ENCODE measurements at regions not wholly inside any gene's neighbourhood (a gene's known extent, or its start where the extent isn't known, plus 50 kb on each side); places are given as distances from the start of the nearest gene placed in this dataset.

DNA sequence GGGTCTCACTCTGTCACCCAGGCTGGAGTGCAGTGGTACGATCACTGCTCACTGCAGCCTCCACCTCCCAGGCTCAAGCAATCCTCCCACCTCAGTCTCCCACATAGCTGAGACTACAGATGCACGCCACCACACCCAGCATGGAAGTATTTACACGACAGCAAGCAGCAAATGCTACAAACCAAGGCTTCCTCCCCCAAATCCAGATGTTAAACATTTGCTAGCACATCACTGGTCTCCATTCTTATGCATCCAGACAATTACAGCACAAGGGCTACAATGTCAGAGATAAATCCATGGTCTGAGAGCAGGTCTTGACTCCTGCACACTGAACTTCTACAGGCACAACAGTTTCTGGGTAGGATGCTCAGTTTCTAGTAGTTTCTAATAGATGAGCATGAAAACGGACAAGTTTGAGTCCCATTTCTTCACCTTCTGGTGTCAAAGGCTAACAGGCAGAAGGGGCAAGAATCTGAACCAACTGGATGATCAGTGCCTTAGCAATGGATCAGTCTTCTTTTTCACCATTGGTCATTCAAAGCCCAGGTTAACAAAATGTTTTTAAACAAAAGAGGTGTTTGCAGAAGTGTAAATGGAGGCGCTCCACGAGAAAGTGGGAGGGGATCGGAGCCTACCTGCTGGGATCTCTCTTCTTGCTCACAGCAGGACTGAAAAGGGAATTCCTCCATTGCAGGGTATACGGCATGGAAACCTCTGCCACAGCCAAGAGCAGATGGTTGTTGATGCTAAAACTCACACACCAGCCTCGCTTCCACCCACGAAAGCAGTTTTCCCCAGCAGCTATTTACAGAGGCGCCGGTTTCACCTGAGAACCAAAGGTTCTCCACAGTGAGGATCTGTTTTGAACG lies 135.0 kb upstream of the ARL4C start:
- no peaks in the 10 kb centered on the region for H3F3A ChIP-seq (ENCODE audit: low read depth)
- H3K9ac ChIP-seq (ENCODE audit: low read depth, low read length, poor library complexity, severe bottlenecking), result no peak overlapping the region
- no peaks in the 10 kb centered on the region for H4K20me1 ChIP-seq (ENCODE audit: insufficient read depth, low read length, poor library complexity, severe bottlenecking)
- no peaks in the 10 kb centered on the region for H3K79me2 ChIP-seq (ENCODE audit: insufficient read depth, low read length)
- H3K4me3 ChIP-seq (ENCODE audit: low read length, poor library complexity, severe bottlenecking), result no peak overlapping the region
- H3K27me3 ChIP-seq (ENCODE audit: insufficient read depth, low read length, poor library complexity, severe bottlenecking), result no peaks in the 10 kb centered on the region
- no peaks in the 10 kb centered on the region for H3K36me3 ChIP-seq (ENCODE audit: insufficient read depth, low read length)
- H3K4me1 ChIP-seq (ENCODE audit: insufficient read depth, low read length, poor library complexity, severe bottlenecking), result no peaks in the 10 kb centered on the region
- no peaks in the 10 kb centered on the region for H3K9me3 ChIP-seq (ENCODE audit: insufficient read depth, low read depth, low read length)
- H3K9me2 ChIP-seq (replicated peaks; ENCODE audit: low read depth, low read length), result no peaks in the 10 kb centered on the region
- no peak overlapping the region for H3K4me2 ChIP-seq (ENCODE audit: low read depth, low read length, poor library complexity, severe bottlenecking)
- H2AFZ ChIP-seq (ENCODE audit: low read length), result no peak overlapping the region
- TF ChIP-seq, protein P1, sequence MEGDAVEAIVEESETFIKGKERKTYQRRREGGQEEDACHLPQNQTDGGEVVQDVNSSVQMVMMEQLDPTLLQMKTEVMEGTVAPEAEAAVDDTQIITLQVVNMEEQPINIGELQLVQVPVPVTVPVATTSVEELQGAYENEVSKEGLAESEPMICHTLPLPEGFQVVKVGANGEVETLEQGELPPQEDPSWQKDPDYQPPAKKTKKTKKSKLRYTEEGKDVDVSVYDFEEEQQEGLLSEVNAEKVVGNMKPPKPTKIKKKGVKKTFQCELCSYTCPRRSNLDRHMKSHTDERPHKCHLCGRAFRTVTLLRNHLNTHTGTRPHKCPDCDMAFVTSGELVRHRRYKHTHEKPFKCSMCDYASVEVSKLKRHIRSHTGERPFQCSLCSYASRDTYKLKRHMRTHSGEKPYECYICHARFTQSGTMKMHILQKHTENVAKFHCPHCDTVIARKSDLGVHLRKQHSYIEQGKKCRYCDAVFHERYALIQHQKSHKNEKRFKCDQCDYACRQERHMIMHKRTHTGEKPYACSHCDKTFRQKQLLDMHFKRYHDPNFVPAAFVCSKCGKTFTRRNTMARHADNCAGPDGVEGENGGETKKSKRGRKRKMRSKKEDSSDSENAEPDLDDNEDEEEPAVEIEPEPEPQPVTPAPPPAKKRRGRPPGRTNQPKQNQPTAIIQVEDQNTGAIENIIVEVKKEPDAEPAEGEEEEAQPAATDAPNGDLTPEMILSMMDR (conservative IDR thresholded peaks at IDR 0.05; ENCODE audit: low read length), result no peak
- no peak for TF ChIP-seq EZH2phosphoT487 (IDR thresholded peaks at IDR 0.05; ENCODE audit: borderline replicate concordance)

DNA sequence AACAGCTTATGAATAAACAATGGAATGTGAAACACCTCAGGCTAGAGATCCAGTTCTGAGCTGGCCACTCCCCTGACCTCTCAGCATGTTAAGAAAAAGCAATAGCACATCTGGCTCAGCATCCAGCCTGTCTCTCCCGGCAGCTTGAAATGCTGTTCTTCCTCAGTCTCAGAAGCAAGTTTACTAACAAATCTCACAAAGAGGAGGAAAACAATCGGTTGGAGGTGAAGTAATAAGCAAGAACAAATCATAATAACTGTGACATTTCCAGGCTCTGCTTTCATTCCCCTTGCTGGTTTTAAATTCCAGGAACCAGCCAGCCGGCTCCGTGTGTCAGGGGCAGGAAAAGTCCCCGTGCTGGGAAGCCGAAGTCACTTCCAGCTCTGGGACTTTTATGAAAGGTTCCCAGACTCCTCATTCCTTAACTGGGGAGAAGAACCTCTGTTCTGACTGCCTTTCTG lies 133.9 kb upstream of the ARL4C start:
- no peak overlapping the region for H3K4me2 ChIP-seq (ENCODE audit: low read depth, low read length, poor library complexity, severe bottlenecking)
- no peak overlapping the region for H3K9ac ChIP-seq (ENCODE audit: low read depth, low read length, poor library complexity, severe bottlenecking)
- H4K20me1 ChIP-seq (ENCODE audit: insufficient read depth, low read length, poor library complexity, severe bottlenecking), result no peaks in the 10 kb centered on the region
- no peaks in the 10 kb centered on the region for H3K9me3 ChIP-seq (ENCODE audit: insufficient read depth, low read depth, low read length)
- no peaks in the 10 kb centered on the region for H3K79me2 ChIP-seq (ENCODE audit: insufficient read depth, low read length)
- H3K9me2 ChIP-seq (replicated peaks; ENCODE audit: low read depth, low read length), result no peaks in the 10 kb centered on the region
- H3K36me3 ChIP-seq (ENCODE audit: insufficient read depth, low read length), result no peaks in the 10 kb centered on the region
- no peak overlapping the region for H3K4me3 ChIP-seq (ENCODE audit: low read length, poor library complexity, severe bottlenecking)
- TF ChIP-seq, protein P1 (conservative IDR thresholded peaks at IDR 0.05; ENCODE audit: low read length), result no peak
- TF ChIP-seq EZH2phosphoT487 (IDR thresholded peaks at IDR 0.05; ENCODE audit: borderline replicate concordance), result no peak
- H3K4me1 ChIP-seq (ENCODE audit: insufficient read depth, low read length, poor library complexity, severe bottlenecking), result no peaks in the 10 kb centered on the region
- no peaks in the 10 kb centered on the region for H3K27me3 ChIP-seq (ENCODE audit: insufficient read depth, low read length, poor library complexity, severe bottlenecking)
- no peak overlapping the region for H2AFZ ChIP-seq (ENCODE audit: low read length)
- H3F3A ChIP-seq (ENCODE audit: low read depth), result no peaks in the 10 kb centered on the region

DNA sequence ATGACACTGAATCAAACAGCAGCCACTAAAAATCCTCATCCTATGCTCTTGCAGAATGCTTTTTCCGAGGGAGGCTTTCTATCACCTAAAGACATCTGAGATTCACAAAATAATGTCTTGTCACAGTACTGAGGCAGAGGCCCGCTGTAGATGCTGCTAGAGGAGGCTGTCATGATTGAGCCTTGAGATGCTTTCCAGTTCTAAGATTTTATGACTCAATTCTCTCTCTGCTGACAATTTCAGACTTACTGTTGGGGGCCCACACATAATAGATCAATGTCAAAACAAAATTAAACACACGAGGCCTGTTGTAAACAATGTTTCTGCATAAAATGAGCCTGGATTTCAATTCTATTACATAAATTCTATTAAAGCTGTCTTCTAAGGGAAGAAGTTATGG lies 132.7 kb upstream of the ARL4C start:
- Histone ChIP-seq H3K9me2 (replicated peaks; ENCODE audit: low read depth, low read length) (no peaks in the 10 kb centered on the region), H4K20me1 (ENCODE audit: insufficient read depth, low read length, poor library complexity, severe bottlenecking) (no peaks in the 10 kb centered on the region), H3K4me2 (ENCODE audit: low read depth, low read length, poor library complexity, severe bottlenecking) (no peak overlapping the region), H3F3A (ENCODE audit: low read depth) (no peaks in the 10 kb centered on the region), H3K9ac (ENCODE audit: low read depth, low read length, poor library complexity, severe bottlenecking) (no peak overlapping the region), H2AFZ (ENCODE audit: low read length) (no peak overlapping the region), H3K9me3 (ENCODE audit: insufficient read depth, low read depth, low read length) (no peaks in the 10 kb centered on the region), H3K27me3 (ENCODE audit: insufficient read depth, low read length, poor library complexity, severe bottlenecking) (no peaks in the 10 kb centered on the region), H3K79me2 (ENCODE audit: insufficient read depth, low read length) (no peaks in the 10 kb centered on the region), H3K4me1 (ENCODE audit: insufficient read depth, low read length, poor library complexity, severe bottlenecking) (no peaks in the 10 kb centered on the region), H3K4me3 (ENCODE audit: low read length, poor library complexity, severe bottlenecking) (no peak overlapping the region), H3K36me3 (ENCODE audit: insufficient read depth, low read length) (no peaks in the 10 kb centered on the region)
- TF ChIP-seq, protein P1 (conservative IDR thresholded peaks at IDR 0.05; ENCODE audit: low read length), result no peak
- TF ChIP-seq EZH2phosphoT487 (IDR thresholded peaks at IDR 0.05; ENCODE audit: borderline replicate concordance), result no peak

Measured in Loucy (cell line).